ENCODE measurements at regions not wholly inside any gene's neighbourhood (a gene's known extent, or its start where the extent isn't known, plus 50 kb on each side); places are given as distances from the start of the nearest gene placed in this dataset.
"Not testable (repeated sequence)": the region's sequence is repeated elsewhere in the genome, so short reads cannot be mapped to it uniquely, and the experiment has no call there.

- DNase-seq = no peak
Measured at GRCh38 chr20:48461091-48461734, 366.6 kb downstream of the PREX1 start.

- no peak for DNase-seq
Measured at GRCh38 chr20:48460681-48461080, 367.1 kb downstream of the PREX1 start.

GRCh38 chr20:48459722-48460395 is 367.9 kb downstream of the PREX1 start:
- no peak for DNase-seq

- DNase-seq = no peak
Measured at GRCh38 chr20:48458601-48459385, 369.0 kb downstream of the PREX1 start.

GRCh38 chr20:48458003-48458377 is 369.8 kb downstream of the PREX1 start:
- no peak for DNase-seq

- no peak for DNase-seq
Measured at GRCh38 chr20:48457193-48458002, 370.4 kb downstream of the PREX1 start.

- no peak for DNase-seq
Measured at GRCh38 chr20:48456366-48457192, 371.2 kb downstream of the PREX1 start.

- no peak for DNase-seq
Measured at GRCh38 chr20:48455651-48456365, 372.0 kb downstream of the PREX1 start.

GRCh38 chr20:48454671-48455490 is 372.9 kb downstream of the PREX1 start:
- no peak for DNase-seq

GRCh38 chr20:48453477-48454093 is 374.2 kb downstream of the PREX1 start:
- no peak for DNase-seq

GRCh38 chr20:48451401-48451800 is 376.4 kb downstream of the PREX1 start:
- DNase-seq = no peak

- no peak for DNase-seq
Measured at GRCh38 chr20:48448666-48449600, 378.9 kb downstream of the PREX1 start.

GRCh38 chr20:48447456-48447855 is 380.3 kb downstream of the PREX1 start:
- no peak for DNase-seq

- no peak for DNase-seq
Measured at GRCh38 chr20:48445827-48446226, 382.0 kb downstream of the PREX1 start.

- DNase-seq = no peak
Measured at GRCh38 chr20:48444249-48444648, 383.6 kb downstream of the PREX1 start.

GRCh38 chr20:48440916-48441315 is 386.9 kb downstream of the PREX1 start:
- no peak for DNase-seq

GRCh38 chr20:48440261-48440660 is 387.5 kb downstream of the PREX1 start:
- DNase-seq = not testable (repeated sequence)

GRCh38 chr20:48437146-48437545 is 390.7 kb downstream of the PREX1 start:
- DNase-seq = no peak

GRCh38 chr20:48436609-48437008 is 391.2 kb downstream of the PREX1 start:
- DNase-seq = not testable (repeated sequence)
